RWPE1 (cell line): ENCODE measurements at regions not wholly inside any gene's neighbourhood (a gene's known extent, or its start where the extent isn't known, plus 50 kb on each side); places are given as distances from the start of the nearest gene placed in this dataset.

Experiments used
- CTCF ChIA-PET: fragments of 350-600 bp; sonication (Branson Sonifier 250); formaldehyde crosslinking; extraction: SDS; loops from one replicate; lab custom pipeline; 2021; lab: Yijun Ruan, JAX
- POLR2A ChIA-PET: fragments of 400-600 bp; formaldehyde crosslinking; extraction: SDS; loops from one replicate; lab custom pipeline; 2020; ENCODE audit warnings: antibody characterized with exemption; ENCODE audit not compliant: low non-redundant PET; lab: Yijun Ruan, JAX
- DNase-seq: peaks from one replicate; pipeline ENCODE4 v3.0.0; 2012; ENCODE audit warnings: low spot score
- H3K27ac ChIP-seq: fragments of 450-650 bp; 2 replicates; pipeline ENCODE4 v1.5.1; 2017
- TF ChIP-seq, protein P1 (sequence below): fragments of 450-650 bp; conservative IDR thresholded peaks from 2 replicates; pipeline ENCODE4 v1.5.1; 2017; ENCODE audit warnings: low read depth, mild to moderate bottlenecking

DNA sequence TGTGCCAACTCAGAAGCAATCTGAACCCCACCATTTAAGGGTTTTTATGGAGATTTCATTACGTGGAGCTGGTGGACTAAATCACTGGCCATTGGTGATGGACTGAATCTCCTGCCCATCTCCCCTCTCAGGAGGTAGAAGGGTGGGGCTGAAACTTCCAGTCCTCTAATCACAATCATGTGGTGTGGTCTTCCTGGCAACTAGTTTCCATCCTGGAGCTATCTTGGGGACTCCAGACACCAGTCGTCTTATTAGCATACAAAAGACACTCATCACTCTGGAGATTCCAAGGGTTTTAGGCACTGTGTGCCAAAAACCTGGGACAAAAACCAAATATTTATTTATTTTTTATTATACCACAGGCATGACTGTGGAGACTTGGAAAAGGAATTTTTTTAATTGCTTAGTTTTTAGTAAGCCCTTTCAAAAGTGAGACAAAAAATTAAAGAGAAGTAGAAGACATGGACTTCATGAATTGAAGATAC, 203.6 kb downstream of the WNT5A start:
- TF ChIP-seq, protein P1, sequence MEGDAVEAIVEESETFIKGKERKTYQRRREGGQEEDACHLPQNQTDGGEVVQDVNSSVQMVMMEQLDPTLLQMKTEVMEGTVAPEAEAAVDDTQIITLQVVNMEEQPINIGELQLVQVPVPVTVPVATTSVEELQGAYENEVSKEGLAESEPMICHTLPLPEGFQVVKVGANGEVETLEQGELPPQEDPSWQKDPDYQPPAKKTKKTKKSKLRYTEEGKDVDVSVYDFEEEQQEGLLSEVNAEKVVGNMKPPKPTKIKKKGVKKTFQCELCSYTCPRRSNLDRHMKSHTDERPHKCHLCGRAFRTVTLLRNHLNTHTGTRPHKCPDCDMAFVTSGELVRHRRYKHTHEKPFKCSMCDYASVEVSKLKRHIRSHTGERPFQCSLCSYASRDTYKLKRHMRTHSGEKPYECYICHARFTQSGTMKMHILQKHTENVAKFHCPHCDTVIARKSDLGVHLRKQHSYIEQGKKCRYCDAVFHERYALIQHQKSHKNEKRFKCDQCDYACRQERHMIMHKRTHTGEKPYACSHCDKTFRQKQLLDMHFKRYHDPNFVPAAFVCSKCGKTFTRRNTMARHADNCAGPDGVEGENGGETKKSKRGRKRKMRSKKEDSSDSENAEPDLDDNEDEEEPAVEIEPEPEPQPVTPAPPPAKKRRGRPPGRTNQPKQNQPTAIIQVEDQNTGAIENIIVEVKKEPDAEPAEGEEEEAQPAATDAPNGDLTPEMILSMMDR, result no peak
- POLR2A ChIA-PET, result no interaction called here
- no peak overlapping the region for H3K27ac ChIP-seq
- CTCF ChIA-PET, result no interaction called here
- no peak for DNase-seq

DNA sequence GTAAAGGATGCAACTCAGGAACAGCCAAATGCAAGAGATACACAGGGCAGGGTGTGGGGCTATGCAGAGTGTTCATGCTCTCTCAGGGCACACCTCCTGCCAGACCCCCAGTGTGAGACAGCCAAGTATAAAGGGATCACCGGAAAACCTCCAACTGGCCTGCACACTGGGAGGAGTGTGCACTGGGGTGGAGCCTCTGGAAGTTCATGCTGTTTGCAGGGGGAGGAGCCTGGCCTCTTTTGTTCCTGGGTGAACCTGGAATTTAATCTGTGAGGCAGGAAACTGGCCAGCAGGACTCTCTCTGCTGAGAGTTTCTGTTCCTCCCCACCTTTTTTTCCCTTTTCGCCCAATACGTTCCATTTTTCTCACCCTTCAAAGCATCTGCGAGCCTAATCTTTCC, 204.1 kb downstream of the WNT5A start:
- H3K27ac ChIP-seq, result no peak overlapping the region
- TF ChIP-seq, protein P1, result no peak
- DNase-seq, result no peak
- CTCF ChIA-PET, result no interaction called here
- POLR2A ChIA-PET, result no interaction called here

DNA sequence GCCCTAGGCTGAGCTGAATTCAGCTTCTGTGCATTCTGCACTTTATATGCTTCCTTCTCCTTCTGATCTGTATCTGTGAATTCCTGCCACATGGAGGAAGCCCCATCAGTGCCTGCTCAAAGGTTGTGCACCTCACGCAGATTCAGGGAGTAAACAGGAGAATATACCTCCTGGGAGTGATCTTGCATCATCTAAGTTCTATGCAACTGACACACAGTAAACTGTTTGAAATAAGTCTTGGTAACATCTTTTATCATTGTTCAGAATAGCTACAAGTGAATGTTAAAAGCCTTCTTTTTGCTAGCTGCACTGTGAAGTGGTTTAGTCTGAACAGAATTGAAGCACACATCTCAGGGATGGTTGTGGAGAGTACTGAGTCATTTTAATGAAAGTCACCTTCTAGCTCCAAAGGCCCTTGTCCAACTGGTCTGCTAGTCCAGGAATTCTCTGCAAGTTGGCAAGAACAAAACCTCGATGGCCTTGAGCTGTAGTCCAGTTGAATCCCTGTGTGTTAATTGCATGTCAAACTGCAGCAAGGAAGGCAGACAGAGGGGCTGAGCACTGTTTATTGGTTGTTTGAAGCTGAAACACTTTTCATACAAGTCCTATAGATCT, 215.0 kb downstream of the WNT5A start:
- TF ChIP-seq, protein P1, result no peak
- CTCF ChIA-PET, result interaction anchor here (0.6 kb wide), 1 partner anchor 35 kb away, joined by 8 read pairs; no protein-coding TSS in a partner anchor
- POLR2A ChIA-PET, result no interaction called here
- no peak overlapping the region for H3K27ac ChIP-seq
- no peak for DNase-seq

DNA sequence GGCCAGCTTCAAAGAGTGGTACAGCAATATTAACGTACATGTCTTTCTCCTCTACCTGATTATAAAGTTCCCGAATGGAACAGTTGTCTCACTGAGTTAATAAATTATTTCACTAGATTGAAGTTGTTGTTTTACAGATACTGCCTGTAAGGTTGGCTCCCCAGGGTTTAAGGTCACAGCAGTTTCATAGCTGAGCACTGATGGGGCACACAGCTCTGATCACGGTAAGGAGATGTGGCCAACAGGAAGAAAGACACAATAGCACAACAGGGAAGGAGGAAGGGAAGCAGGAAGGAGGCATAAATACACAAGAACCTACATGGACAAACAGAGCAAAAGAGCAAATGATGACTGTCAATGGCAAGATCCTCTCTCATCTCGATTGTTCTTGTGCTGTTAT, 215.6 kb downstream of the WNT5A start:
- no peak for DNase-seq
- TF ChIP-seq, protein P1, result no peak
- no peak overlapping the region for H3K27ac ChIP-seq
- ChIA-PET POLR2A (no interaction called here), CTCF (interaction anchor here (0.6 kb wide), 1 partner anchor 36 kb away, joined by 8 read pairs; no protein-coding TSS in a partner anchor)

DNA sequence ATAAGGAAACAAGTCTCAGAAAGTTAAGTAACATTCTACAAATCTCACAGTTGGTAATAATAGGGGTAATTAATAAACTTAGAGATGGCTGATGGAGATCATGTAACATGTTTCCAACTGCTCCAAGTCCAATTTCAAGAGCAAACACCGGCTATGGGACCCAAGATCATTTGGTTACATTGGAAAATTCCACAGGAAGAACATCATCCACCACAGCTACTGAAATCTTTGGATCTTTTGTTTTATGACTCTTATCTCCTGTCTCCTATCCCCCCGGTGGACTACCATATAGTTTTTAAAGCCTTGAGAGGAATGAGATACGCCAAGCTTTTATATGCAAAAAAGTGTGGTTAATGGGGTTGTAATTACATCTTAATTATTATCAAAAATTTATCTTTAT, 216.1 kb downstream of the WNT5A start:
- H3K27ac ChIP-seq, result no peak overlapping the region
- ChIA-PET POLR2A (no interaction called here), CTCF (no interaction called here)
- no peak for DNase-seq
- TF ChIP-seq, protein P1, result no peak

DNA sequence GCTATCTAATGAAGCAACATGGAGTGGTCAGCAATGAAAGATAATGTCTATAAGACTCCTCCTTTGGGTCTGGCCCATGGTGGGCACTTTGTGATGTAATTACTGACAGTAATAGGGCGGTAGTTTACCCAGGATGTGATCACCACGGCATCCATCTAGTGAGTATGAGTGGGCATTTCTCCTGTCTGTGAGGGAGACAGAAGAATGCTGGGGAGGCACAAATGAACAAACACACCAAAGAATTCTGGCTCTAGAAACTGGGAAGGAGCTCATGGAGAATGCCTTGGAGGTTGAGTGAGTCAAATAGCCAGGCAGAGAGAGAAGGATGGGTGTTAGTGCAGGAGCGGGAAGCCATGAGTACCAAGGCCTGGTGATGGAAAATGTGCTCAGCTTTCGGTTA, 217.5 kb downstream of the WNT5A start:
- no peak overlapping the region for H3K27ac ChIP-seq
- TF ChIP-seq, protein P1, result no peak
- CTCF ChIA-PET, result no interaction called here
- no peak for DNase-seq
- POLR2A ChIA-PET, result no interaction called here
